Loucy (cell line): ENCODE measurements at regions not wholly inside any gene's neighbourhood (a gene's known extent, or its start where the extent isn't known, plus 50 kb on each side); places are given as distances from the start of the nearest gene placed in this dataset.

Source experiments
- H2AFZ ChIP-seq: fragments of 200-600 bp; sonication (generic); 2 replicates; pipeline ENCODE4 v1.6.0; 2016; ENCODE audit warnings: antibody characterized with exemption, mild to moderate bottlenecking, low read length, moderate library complexity
- H3F3A ChIP-seq: fragments of 200-600 bp; 2 replicates; pipeline ENCODE4 v1.6.0; 2016; ENCODE audit warnings: antibody characterized with exemption, low read depth, mild to moderate bottlenecking
- H3K27me3 ChIP-seq: fragments of 200-600 bp; sonication (generic); 2 replicates; pipeline ENCODE4 v1.6.1; 2014; ENCODE audit warnings: low read length, mild to moderate bottlenecking; ENCODE audit not compliant: insufficient read depth, poor library complexity, severe bottlenecking
- H3K36me3 ChIP-seq: fragments of 200-600 bp; sonication (generic); 2 replicates; pipeline ENCODE4 v1.6.1; 2016; ENCODE audit warnings: low read length; ENCODE audit not compliant: insufficient read depth
- H3K4me1 ChIP-seq: fragments of 200-600 bp; sonication (generic); 2 replicates; pipeline ENCODE4 v1.5.1; 2014; ENCODE audit warnings: low read length, mild to moderate bottlenecking; ENCODE audit not compliant: insufficient read depth, poor library complexity, severe bottlenecking
- H3K4me2 ChIP-seq: fragments of 200-600 bp; sonication (generic); 2 replicates; pipeline ENCODE4 v1.6.0; 2014; ENCODE audit warnings: antibody characterized with exemption, low read length, low read depth, mild to moderate bottlenecking; ENCODE audit not compliant: poor library complexity, severe bottlenecking
- H3K4me3 ChIP-seq: fragments of 200-600 bp; sonication (generic); 2 replicates; pipeline ENCODE4 v1.5.1; 2014; ENCODE audit warnings: low read length, mild to moderate bottlenecking, mixed read lengths; ENCODE audit not compliant: poor library complexity, severe bottlenecking
- H3K79me2 ChIP-seq: fragments of 200-600 bp; sonication (generic); 2 replicates; pipeline ENCODE4 v1.6.1; 2014; ENCODE audit warnings: low read length; ENCODE audit not compliant: insufficient read depth
- H3K9ac ChIP-seq: fragments of 200-600 bp; sonication (generic); 2 replicates; pipeline ENCODE4 v1.6.0; 2014; ENCODE audit warnings: mild to moderate bottlenecking, low read depth, low read length, moderate library complexity; ENCODE audit not compliant: poor library complexity, severe bottlenecking
- H3K9me2 ChIP-seq: fragments of 200-600 bp; sonication (generic); replicated peaks from 2 replicates; pipeline ENCODE4 v1.6.1; 2016; ENCODE audit warnings: low read depth, low read length, mixed read lengths
- H3K9me3 ChIP-seq: fragments of 200-600 bp; sonication (generic); 2 replicates; pipeline ENCODE4 v1.6.1; 2014; ENCODE audit warnings: mild to moderate bottlenecking, antibody characterized with exemption, low read length, low read depth; ENCODE audit not compliant: insufficient read depth
- H4K20me1 ChIP-seq: fragments of 200-600 bp; sonication (generic); 2 replicates; pipeline ENCODE4 v1.6.0; 2014; ENCODE audit warnings: antibody characterized with exemption, low read length, mild to moderate bottlenecking; ENCODE audit not compliant: insufficient read depth, poor library complexity, severe bottlenecking
- EZH2phosphoT487 ChIP-seq: fragments of 200-600 bp; IDR thresholded peaks from 2 replicates; pipeline ENCODE4 v1.6.1; 2018; ENCODE audit warnings: antibody characterized with exemption, mild to moderate bottlenecking, moderate library complexity, borderline replicate concordance
- TF ChIP-seq, protein P1 (sequence below): fragments of 200-600 bp; sonication (generic); conservative IDR thresholded peaks from 2 replicates; pipeline ENCODE4 v1.5.1; 2014; ENCODE audit warnings: mild to moderate bottlenecking, antibody characterized with exemption, low read length

DNA sequence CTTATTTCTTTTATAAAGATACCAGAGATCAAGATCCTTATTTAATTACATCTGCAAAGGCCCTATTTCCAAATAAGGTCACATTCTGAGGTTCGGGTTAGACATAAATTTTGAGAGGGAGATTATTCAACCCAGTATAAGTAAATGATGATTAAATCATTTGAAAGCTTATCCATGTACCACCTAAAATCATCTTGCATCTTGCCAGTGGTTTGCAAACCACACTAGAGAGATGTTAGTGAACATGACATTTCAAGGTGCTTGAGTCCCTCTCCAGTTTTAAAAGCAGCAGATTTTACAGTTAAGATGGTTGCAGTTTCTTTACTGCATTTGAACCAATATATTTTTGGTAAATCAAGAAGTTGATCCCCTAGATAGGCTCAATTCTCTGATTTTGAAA lies 49.9 kb upstream of the TMPO start:
- H3K4me3 ChIP-seq = no peak overlapping the region
- H3K27me3 ChIP-seq = no peaks in the 10 kb centered on the region
- H3F3A ChIP-seq = no peaks in the 10 kb centered on the region
- no peak overlapping the region for H3K9ac ChIP-seq
- H3K79me2 ChIP-seq = no peaks in the 10 kb centered on the region
- H3K9me3 ChIP-seq = no peaks in the 10 kb centered on the region
- H4K20me1 ChIP-seq = no peaks in the 10 kb centered on the region
- H3K4me2 ChIP-seq = no peak overlapping the region
- no peak overlapping the region for H2AFZ ChIP-seq
- no peaks in the 10 kb centered on the region for H3K4me1 ChIP-seq
- no peaks in the 10 kb centered on the region for H3K36me3 ChIP-seq
- TF ChIP-seq EZH2phosphoT487 = no peak
- TF ChIP-seq, protein P1, sequence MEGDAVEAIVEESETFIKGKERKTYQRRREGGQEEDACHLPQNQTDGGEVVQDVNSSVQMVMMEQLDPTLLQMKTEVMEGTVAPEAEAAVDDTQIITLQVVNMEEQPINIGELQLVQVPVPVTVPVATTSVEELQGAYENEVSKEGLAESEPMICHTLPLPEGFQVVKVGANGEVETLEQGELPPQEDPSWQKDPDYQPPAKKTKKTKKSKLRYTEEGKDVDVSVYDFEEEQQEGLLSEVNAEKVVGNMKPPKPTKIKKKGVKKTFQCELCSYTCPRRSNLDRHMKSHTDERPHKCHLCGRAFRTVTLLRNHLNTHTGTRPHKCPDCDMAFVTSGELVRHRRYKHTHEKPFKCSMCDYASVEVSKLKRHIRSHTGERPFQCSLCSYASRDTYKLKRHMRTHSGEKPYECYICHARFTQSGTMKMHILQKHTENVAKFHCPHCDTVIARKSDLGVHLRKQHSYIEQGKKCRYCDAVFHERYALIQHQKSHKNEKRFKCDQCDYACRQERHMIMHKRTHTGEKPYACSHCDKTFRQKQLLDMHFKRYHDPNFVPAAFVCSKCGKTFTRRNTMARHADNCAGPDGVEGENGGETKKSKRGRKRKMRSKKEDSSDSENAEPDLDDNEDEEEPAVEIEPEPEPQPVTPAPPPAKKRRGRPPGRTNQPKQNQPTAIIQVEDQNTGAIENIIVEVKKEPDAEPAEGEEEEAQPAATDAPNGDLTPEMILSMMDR = no peak
- no peaks in the 10 kb centered on the region for H3K9me2 ChIP-seq
